OCI-LY1 (cell line): ENCODE measurements at regions not wholly inside any gene's neighbourhood (a gene's known extent, or its start where the extent isn't known, plus 50 kb on each side); places are given as distances from the start of the nearest gene placed in this dataset.

Source experiments
- H2AFZ ChIP-seq: fragments of 200-600 bp; sonication (generic), shearing (Covaris generic); 2 replicates; pipeline ENCODE4 v1.6.0; 2014; ENCODE audit warnings: antibody characterized with exemption, mild to moderate bottlenecking, low read length
- H3F3A ChIP-seq: fragments of 200-600 bp; sonication (generic), shearing (Covaris generic); 2 replicates; pipeline ENCODE4 v1.6.0; 2014; ENCODE audit warnings: mild to moderate bottlenecking, antibody characterized with exemption, low read length, moderate library complexity; ENCODE audit not compliant: insufficient read depth
- H3K27ac ChIP-seq: fragments of 200-600 bp; sonication (generic); 2 replicates; pipeline ENCODE4 v1.5.1; 2014; ENCODE audit warnings: low read length, mixed run types, mild to moderate bottlenecking, low read depth; ENCODE audit not compliant: poor library complexity, severe bottlenecking
- H3K27me3 ChIP-seq: fragments of 200-600 bp; sonication (generic); 2 replicates; pipeline ENCODE4 v1.6.0; 2014; ENCODE audit warnings: antibody characterized with exemption, mild to moderate bottlenecking, low read length, moderate library complexity; ENCODE audit not compliant: insufficient read depth
- H3K36me3 ChIP-seq: fragments of 200-600 bp; sonication (generic); 2 replicates; pipeline ENCODE4 v1.6.1; 2014; ENCODE audit warnings: mild to moderate bottlenecking, antibody characterized with exemption, low read length, moderate library complexity, mixed read lengths; ENCODE audit not compliant: insufficient read depth
- H3K4me1 ChIP-seq: fragments of 200-600 bp; sonication (generic); 2 replicates; pipeline ENCODE4 v1.5.1; 2014; ENCODE audit warnings: mild to moderate bottlenecking, low read length, moderate library complexity; ENCODE audit not compliant: insufficient read depth, severe bottlenecking
- H3K4me2 ChIP-seq: fragments of 200-600 bp; sonication (generic), shearing (Covaris generic); 2 replicates; pipeline ENCODE4 v1.6.1; 2014; ENCODE audit warnings: low read length
- H3K4me3 ChIP-seq: fragments of 200-600 bp; sonication (generic); 2 replicates; pipeline ENCODE4 v1.5.1; 2014; ENCODE audit warnings: low read length, low read depth, mild to moderate bottlenecking, mixed read lengths; ENCODE audit not compliant: poor library complexity, severe bottlenecking
- H3K79me2 ChIP-seq: fragments of 200-600 bp; shearing (Covaris generic); 2 replicates; pipeline ENCODE4 v1.6.1; 2016; ENCODE audit warnings: mixed run types, low read length, mixed read lengths; ENCODE audit not compliant: insufficient read depth
- H3K9ac ChIP-seq: fragments of 200-600 bp; sonication (generic), shearing (Covaris generic); 2 replicates; pipeline ENCODE4 v1.6.1; 2014; ENCODE audit warnings: mild to moderate bottlenecking, low read length, mixed read lengths
- H3K9me2 ChIP-seq: fragments of 200-600 bp; sonication (generic), shearing (Covaris generic); 2 replicates; pipeline ENCODE4 v1.6.1; 2014; ENCODE audit warnings: low read depth, mild to moderate bottlenecking, low read length, mixed read lengths
- H3K9me3 ChIP-seq: fragments of 200-600 bp; shearing (Covaris generic); 2 replicates; pipeline ENCODE4 v1.6.1; 2014; ENCODE audit warnings: low read length, mixed read lengths
- H4K20me1 ChIP-seq: fragments of 200-600 bp; sonication (generic), shearing (Covaris generic); 2 replicates; pipeline ENCODE4 v1.6.0; 2016; ENCODE audit warnings: mild to moderate bottlenecking, low read length; ENCODE audit not compliant: insufficient read depth
- EZH2 ChIP-seq: fragments of 200-600 bp; sonication (generic), shearing (Covaris generic); IDR thresholded peaks from 2 replicates; pipeline ENCODE4 v1.8.0; 2017; ENCODE audit warnings: borderline replicate concordance, mixed run types, mild to moderate bottlenecking, antibody characterized with exemption, low read length, moderate library complexity, mixed read lengths
- TF ChIP-seq, protein P1 (sequence below): fragments of 200-600 bp; sonication (generic), shearing (Covaris generic); IDR thresholded peaks from 2 replicates; pipeline ENCODE4 v1.5.1; 2017; ENCODE audit warnings: mild to moderate bottlenecking, antibody characterized with exemption, low read length, moderate library complexity, mixed read lengths

DNA sequence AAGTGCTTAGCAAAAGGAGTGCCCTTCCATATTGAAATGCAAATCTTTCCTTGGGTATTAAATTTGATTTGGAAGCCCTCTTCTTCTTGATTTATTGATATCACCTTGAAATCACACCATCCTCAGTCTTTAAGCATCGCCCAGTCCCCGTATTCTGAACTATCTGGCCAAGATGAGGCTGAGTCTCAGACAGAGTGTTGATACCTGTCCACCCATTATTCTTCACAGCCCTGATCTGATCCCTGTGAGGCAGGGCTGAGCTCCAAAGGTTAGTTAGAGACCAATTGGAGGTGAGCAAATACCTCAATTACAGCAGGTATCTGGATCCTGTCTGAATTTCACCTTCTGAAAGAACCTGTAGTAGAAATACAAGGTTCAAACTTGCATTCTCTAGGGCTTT lies 326.3 kb downstream of the FAT3 start:
- H3K4me2 ChIP-seq, result no peak overlapping the region

DNA sequence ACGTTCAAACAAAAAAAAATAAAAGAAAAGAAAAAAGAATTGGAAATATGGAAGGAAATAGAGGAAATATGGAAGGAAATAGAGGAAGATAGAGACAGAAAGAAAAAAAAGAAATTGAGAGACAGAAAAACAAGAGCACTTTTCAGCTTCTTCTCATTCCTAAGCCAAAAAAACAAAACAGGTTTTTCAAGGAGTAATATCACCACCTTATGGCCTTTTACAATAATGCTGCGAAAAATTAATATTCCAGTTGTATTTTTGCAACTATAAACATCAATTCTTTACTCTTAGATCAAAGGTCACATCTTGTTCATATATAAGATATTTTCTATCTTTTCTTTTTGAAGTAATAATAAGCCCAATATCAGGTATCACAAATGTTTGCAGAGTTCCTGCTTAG lies 328.3 kb downstream of the FAT3 start:
- TF ChIP-seq, protein P1, sequence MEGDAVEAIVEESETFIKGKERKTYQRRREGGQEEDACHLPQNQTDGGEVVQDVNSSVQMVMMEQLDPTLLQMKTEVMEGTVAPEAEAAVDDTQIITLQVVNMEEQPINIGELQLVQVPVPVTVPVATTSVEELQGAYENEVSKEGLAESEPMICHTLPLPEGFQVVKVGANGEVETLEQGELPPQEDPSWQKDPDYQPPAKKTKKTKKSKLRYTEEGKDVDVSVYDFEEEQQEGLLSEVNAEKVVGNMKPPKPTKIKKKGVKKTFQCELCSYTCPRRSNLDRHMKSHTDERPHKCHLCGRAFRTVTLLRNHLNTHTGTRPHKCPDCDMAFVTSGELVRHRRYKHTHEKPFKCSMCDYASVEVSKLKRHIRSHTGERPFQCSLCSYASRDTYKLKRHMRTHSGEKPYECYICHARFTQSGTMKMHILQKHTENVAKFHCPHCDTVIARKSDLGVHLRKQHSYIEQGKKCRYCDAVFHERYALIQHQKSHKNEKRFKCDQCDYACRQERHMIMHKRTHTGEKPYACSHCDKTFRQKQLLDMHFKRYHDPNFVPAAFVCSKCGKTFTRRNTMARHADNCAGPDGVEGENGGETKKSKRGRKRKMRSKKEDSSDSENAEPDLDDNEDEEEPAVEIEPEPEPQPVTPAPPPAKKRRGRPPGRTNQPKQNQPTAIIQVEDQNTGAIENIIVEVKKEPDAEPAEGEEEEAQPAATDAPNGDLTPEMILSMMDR, result no peak
- TF ChIP-seq EZH2, result no peak
- Histone ChIP-seq H3K79me2 (no peaks in the 10 kb centered on the region), H3K4me2 (no peak overlapping the region), H3K4me3 (no peak overlapping the region), H2AFZ (no peak overlapping the region), H3K4me1 (no peaks in the 10 kb centered on the region), H3K27ac (no peak overlapping the region), H3K9me2 (no peaks in the 10 kb centered on the region), H4K20me1 (no peaks in the 10 kb centered on the region), H3K27me3 (no peaks in the 10 kb centered on the region), H3K36me3 (no peaks in the 10 kb centered on the region), H3F3A (no peaks in the 10 kb centered on the region), H3K9me3 (no peaks in the 10 kb centered on the region), H3K9ac (no peak overlapping the region)

More for the DNA sequence above, 326.3 kb downstream of the FAT3 start:
- Histone ChIP-seq H3K4me1 (no peaks in the 10 kb centered on the region), H2AFZ (no peak overlapping the region), H3K9me3 (no peaks in the 10 kb centered on the region), H3K36me3 (no peaks in the 10 kb centered on the region), H3K4me3 (no peak overlapping the region), H3F3A (no peaks in the 10 kb centered on the region), H3K27ac (no peak overlapping the region), H4K20me1 (no peaks in the 10 kb centered on the region), H3K9ac (no peak overlapping the region), H3K9me2 (no peaks in the 10 kb centered on the region), H3K27me3 (no peaks in the 10 kb centered on the region), H3K79me2 (no peaks in the 10 kb centered on the region)
- TF ChIP-seq, protein P1, result no peak
- no peak for TF ChIP-seq EZH2

DNA sequence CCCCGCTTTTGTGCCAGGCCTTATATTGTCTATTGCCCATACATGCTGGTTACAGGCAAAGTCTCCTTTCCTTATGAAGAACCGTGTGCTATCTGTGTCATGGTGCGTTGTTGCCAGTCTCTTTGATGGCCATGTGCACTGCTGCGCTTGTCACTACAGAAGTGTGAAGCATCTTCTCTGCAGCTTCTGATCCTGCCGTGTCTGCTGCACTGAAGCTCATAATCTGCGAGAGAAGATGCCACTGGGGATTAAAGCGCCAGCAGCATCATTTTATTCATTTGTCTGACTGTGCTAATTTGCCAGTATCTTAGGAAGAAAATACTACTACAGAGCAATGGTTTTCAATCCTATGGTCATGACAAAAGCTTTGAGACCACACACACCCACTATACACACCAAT lies 330.1 kb downstream of the FAT3 start:
- Histone ChIP-seq H3K9ac (no peak overlapping the region), H3K27ac (no peak overlapping the region), H2AFZ (no peak overlapping the region), H3K36me3 (no peaks in the 10 kb centered on the region), H3K79me2 (no peaks in the 10 kb centered on the region), H3K9me2 (no peaks in the 10 kb centered on the region), H4K20me1 (no peaks in the 10 kb centered on the region), H3K27me3 (no peaks in the 10 kb centered on the region), H3K4me1 (no peaks in the 10 kb centered on the region), H3K4me2 (no peak overlapping the region), H3F3A (no peaks in the 10 kb centered on the region), H3K9me3 (no peaks in the 10 kb centered on the region), H3K4me3 (no peak overlapping the region)
- TF ChIP-seq, protein P1, result no peak
- TF ChIP-seq EZH2, result no peak
